ENCODE measurements at regions not wholly inside any gene's neighbourhood (a gene's known extent, or its start where the extent isn't known, plus 50 kb on each side); places are given as distances from the start of the nearest gene placed in this dataset.
"Not testable (repeated sequence)": the region's sequence is repeated elsewhere in the genome, so short reads cannot be mapped to it uniquely, and the experiment has no call there.

DNA sequence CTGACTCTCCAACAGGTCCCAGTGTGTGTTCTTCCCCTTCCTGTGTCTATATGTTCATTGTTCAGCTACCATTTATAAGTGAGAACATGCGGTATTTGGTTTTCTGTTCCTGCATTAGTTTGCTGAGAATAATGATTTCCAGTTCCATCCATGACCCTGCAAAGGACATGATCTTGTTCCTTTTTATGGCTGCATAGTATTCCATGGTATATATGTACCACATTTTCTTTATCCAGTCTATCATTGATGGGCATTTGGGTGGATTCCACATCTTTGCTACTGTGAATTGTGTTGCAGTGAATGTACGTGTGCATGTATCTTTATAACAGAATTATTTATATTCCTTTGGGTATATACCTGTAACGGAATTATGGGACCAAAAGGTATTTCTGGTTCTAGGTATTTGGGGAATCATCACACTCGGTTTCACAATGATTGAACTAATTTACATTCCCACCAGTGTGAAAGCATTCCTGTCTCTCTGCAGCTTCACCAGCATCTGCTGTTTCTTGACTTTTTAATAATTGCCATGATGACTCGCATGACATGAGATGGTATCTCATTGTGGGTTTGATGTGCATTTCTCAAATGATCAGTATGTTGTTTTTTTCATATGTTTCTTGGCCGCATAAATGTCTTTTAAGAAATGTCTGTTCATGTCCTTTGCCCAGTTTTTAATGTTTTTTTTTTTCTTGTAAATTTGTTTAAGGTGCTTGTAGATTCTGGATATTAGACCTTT is 60.2 kb downstream of the LSMEM1 start:
- no peak for FAIRE-seq

DNA sequence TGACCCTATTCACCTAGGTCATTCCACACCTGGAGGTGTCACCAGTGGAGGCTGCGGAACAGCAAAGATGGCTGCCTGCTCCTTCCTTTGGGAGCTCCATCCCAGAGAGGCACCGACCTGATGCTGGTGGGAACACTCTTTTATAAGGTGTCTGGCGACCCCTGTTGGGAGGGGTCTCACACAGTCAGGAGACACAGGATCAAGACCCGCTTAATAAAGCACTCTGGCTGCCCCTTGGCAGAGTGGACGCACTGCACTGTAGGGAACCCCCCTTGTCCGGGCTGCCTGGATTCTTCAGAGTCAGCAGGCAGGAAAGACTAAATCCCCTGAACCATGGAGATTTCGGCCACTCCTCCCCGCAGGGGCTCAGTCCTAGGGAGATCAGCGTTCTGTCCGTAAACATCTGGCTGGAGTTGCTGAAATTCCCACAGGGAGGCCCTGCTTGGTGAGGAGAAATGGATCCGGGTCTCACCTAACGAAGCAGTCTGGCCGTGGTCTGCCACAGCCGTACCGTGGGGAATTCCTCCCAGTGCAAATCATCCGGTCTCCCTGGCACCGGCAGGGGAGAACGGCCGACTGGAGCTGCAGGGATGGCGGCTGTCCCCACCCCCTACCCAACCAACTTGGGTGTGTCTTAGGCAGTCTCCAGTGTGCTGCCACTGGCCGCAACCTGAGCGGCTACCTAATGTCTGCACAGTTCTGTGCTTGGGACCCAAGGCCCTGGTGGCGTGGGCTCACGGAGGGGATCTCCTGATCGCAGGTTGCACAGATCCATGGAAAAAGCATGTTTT is 66.1 kb downstream of the LSMEM1 start:
- no peak for FAIRE-seq
- no peak for DNase-seq (ENCODE audit: extremely low spot score, insufficient read length, low read depth)

More for the DNA sequence above, 60.2 kb downstream of the LSMEM1 start:
- DNase-seq (ENCODE audit: extremely low spot score, insufficient read length, low read depth), result no peak

GRCh38 chr7:112547916-112548315 is 67.1 kb downstream of the LSMEM1 start:
- no peak for DNase-seq (ENCODE audit: extremely low spot score, insufficient read length, low read depth)
- FAIRE-seq, result no peak

DNA sequence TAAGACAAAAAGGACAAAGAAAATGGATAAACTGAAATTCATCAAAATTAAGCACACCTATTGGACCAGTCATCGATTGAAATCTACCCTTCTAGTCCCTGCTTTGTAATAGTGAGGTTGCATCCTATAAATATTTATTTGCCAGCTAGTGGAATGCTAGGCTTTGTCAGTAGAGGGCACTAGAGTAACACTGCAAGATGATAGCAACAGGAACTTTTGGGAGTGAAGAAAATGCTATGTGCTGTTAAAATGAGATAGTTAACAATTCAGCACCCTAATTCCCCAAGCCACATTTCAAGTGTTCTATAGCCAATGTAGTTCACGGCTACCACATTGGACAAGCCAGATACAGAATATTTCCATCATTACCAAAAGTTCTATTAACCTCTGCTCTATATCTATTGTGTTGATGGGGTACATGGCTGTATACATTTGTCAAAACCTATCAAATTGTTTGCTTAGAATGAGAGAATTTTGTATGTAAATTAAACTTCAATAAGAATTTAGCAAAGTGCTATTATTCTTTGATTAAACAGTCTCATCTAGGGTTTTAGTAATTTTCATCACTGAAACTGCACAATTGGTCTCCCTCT is 69.8 kb downstream of the LSMEM1 start:
- peak; percentile 61 for FAIRE-seq
- peak; percentile 4 for DNase-seq (ENCODE audit: extremely low spot score, insufficient read length, low read depth)

DNA sequence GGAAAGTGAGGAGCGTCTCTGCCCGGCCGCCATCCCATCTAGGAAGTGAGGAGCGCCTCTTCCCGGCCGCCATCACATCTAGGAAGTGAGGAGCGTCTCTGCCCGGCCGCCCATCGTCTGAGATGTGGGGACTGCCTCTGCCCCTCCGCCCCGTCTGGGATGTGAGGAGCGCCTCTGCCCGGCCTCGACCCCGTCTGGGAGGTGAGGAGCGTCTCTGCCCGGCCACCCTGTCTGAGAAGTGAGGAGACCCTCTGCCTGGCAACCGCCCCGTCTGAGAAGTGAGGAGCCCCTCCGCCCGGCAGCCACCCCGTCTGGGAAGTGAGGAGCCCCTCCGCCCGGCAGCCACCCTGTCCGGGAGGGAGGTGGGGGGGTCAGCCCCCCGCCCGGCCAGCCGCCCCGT is 70.7 kb downstream of the LSMEM1 start:
- DNase-seq (ENCODE audit: extremely low spot score, insufficient read length, low read depth); FAIRE-seq: not testable (repeated sequence)

DNA sequence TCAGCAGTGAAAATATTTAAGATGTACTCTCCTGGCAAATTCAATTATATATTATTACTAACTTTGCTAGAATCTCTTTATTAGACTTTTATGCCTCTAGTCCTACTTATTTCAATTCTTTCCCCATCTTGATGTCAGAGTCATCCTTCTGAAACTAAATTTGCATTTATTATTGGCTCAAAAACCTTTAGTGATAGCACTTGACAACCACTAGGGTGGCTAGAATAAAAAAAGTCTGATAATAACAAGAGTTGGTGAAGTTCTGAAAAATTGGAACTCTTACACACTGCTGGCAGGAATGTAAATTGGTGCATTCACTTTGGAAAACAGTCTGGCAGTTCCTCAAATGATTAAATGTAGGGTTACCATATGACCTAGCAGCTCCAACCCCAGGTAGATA is 73.8 kb downstream of the LSMEM1 start:
- FAIRE-seq, result no peak
- no peak for DNase-seq (ENCODE audit: extremely low spot score, insufficient read length, low read depth)

GRCh38 chr7:112556633-112557032 is 75.8 kb downstream of the LSMEM1 start:
- no peak for FAIRE-seq
- DNase-seq (ENCODE audit: extremely low spot score, insufficient read length, low read depth), result no peak

GRCh38 chr7:112566442-112567324 is 85.9 kb downstream of the LSMEM1 start:
- FAIRE-seq, result no peak
- no peak for DNase-seq (ENCODE audit: extremely low spot score, insufficient read length, low read depth)

- DNase-seq (ENCODE audit: extremely low spot score, insufficient read length, low read depth), result no peak
- FAIRE-seq, result no peak
Measured at GRCh38 chr7:112567388-112567787, 86.6 kb downstream of the LSMEM1 start.

GRCh38 chr7:112571852-112572607 is 91.2 kb downstream of the LSMEM1 start:
- no peak for DNase-seq (ENCODE audit: extremely low spot score, insufficient read length, low read depth)
- no peak for FAIRE-seq

DNA sequence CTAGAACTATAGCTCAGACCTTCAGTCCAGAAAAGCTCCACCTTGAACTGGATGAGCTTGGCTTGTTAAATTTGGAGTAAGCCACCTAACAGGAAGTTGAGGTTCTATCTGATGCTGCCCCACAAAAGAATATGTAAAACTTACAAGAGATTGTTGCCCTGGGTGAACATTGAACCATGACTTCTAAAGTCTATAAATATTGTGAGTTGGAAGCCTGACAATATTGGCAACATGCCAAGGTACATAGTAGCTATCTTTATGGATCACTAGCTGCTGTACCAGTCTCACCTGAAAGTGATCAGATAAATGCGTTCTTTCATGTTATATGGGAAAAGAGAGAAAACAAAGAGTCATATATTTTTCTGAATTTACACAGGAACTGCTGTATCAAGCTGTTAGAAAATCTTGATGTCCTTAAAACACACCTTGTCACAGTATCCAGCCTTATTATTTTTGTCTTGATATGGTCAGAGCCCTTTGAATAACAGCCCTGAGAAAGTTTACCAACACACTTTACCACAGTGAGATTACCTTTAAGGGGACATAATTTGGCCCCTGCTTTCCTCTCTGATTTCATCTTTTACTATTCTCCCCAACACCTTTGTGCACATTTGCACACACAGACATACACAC is 92.0 kb downstream of the LSMEM1 start:
- FAIRE-seq, result no peak
- no peak for DNase-seq (ENCODE audit: extremely low spot score, insufficient read length, low read depth)

GRCh38 chr7:112573302-112574039 is 92.7 kb downstream of the LSMEM1 start:
- FAIRE-seq (no peak), DNase-seq (ENCODE audit: extremely low spot score, insufficient read length, low read depth) (no peak)

GRCh38 chr7:112575864-112576263 is 95.1 kb downstream of the LSMEM1 start:
- FAIRE-seq (no peak), DNase-seq (ENCODE audit: extremely low spot score, insufficient read length, low read depth) (no peak)

DNA sequence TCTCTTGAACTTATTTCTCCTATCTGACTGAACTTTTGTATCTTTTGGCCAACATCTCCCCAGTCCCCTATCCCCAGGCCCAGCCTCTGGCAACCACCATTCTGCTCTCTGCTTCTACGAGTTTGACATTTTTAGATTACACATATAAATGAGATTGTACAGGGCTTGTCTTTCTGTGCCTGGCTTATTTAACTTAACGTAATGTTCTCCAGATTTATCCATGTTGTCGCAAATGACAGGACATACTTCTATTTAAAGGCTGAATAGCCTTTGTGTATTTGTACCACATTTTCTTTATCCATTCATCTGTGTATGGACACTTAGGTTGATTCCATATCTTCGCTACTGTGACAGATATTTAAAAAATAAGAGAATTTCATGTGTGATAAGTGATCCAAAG is 98.6 kb downstream of the LSMEM1 start:
- no peak for FAIRE-seq

DNA sequence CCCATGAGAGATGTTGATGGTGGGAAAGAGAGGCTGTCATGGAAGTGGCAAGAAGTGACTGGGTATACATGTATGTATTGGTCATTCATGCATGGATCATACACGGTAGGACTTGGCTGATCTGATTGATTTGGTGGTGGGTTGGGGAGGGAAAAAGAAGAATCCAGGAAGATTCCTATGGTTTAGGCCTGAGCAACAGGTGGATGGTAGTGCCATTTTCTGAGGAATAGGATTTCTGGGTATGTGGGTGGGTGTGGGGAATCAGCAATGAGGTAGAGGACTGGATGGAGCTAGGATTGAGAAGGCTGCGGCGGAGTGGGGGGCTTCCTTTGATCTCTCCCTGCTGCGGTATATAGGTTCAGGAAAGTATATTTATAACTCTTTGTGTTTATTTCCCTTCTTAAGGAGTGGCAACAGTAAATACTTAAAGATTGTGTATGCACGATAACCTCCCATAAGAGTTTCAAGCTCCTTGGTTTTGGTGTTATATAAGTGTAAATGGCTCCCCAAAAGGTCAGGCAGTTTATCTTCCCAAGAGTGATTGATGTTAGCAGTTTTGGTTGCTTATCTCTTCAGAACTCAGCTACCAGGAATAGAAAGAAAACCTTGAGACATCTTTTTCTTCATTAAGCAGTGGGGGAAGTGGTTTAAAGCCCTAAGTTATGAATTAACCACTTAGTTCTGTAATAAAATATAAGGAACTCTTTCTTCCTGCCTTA is 100.1 kb downstream of the LSMEM1 start:
- DNase-seq (ENCODE audit: extremely low spot score, insufficient read length, low read depth), result no peak
- no peak for FAIRE-seq

More for the DNA sequence above, 98.6 kb downstream of the LSMEM1 start:
- DNase-seq (ENCODE audit: extremely low spot score, insufficient read length, low read depth), result no peak

DNA sequence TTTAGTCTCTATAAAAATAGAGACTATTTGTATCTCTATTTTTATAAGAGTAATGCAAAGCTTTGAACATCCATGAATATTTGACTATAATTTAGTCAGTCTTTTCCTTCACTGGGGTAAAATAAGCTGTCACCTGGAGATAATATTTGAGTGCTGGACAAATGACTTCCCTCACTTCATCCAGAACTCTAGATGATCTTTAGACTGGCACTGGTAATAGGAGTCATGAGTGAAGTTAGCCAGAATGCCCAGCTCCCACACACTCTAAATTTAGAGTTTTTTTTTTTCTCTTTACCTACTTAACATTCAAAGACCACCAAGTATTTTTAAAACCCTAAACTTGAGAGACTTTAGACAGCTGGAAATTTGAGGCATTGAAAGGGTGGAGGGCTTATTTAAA is 100.7 kb downstream of the LSMEM1 start:
- FAIRE-seq (no peak), DNase-seq (ENCODE audit: extremely low spot score, insufficient read length, low read depth) (no peak)

DNA sequence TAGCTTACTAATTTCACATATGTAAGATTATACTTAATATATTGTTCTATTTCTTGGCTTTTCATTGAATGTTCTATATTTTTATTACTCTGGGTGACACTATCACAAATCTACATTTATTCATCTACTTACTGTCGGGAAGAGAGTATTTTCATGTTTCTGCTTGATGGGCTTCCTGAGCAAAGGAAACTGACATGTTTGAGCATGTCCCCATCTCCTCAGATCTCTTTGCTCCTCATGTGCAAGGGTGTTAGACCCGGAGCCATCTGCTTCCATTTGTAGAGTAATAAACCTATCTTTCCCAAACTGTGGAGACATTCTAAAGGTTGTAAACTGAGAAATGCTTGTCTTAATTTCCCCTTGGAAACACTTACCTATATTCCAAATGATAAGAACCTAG is 103.5 kb downstream of the LSMEM1 start:
- FAIRE-seq (no peak), DNase-seq (ENCODE audit: extremely low spot score, insufficient read length, low read depth) (no peak)

- FAIRE-seq, result no peak
- DNase-seq (ENCODE audit: extremely low spot score, insufficient read length, low read depth), result no peak
Measured at GRCh38 chr7:112587504-112587903, 106.7 kb downstream of the LSMEM1 start.

Data from GM18507 (cell line).